Activated gamma-delta T cell treated with Interleukin-2 at 50 U/mL for 16 hours (primary cell): ENCODE measurements at regions not wholly inside any gene's neighbourhood (a gene's known extent, or its start where the extent isn't known, plus 50 kb on each side); places are given as distances from the start of the nearest gene placed in this dataset.
"Not testable (repeated sequence)": the region's sequence is repeated elsewhere in the genome, so short reads cannot be mapped to it uniquely, and the experiment has no call there.

Experiments
- DNase-seq: peaks from one replicate; pipeline ENCODE4 v3.0.0-alpha.2; 2020

DNA sequence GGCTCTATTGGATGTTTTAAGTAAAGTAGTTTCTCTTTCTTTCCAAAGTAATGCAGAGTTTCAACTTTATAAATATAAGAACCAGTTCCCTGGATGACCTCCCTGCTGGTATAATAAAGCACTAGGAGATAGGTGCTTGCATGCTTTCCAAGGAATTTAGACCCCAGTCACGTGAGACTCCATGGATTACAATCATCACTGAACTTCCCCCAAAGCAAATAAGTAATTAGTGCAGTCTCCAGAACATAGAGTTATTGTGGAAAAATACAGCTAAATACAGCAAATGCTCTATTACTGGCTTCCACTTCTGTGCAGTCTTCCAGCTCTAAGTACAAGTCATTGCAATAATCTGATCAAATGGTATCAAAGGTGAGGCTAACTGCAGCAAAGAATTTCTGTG, 220.2 kb upstream of the STEAP1 start:
- no peak for DNase-seq

GRCh38 chr7:89943525-89944050, 210.7 kb upstream of the STEAP1 start:
- no peak for DNase-seq

- no peak for DNase-seq
These were observed 195.7 kb upstream of the STEAP1 start for GRCh38 chr7:89958525-89959068.

GRCh38 chr7:89966067-89966664, 188.1 kb upstream of the STEAP1 start:
- DNase-seq, result no peak

- no peak for DNase-seq
These were observed 178.7 kb upstream of the STEAP1 start for GRCh38 chr7:89975577-89975976.

GRCh38 chr7:89987665-89988064, 166.6 kb upstream of the STEAP1 start:
- DNase-seq, result no peak

- no peak for DNase-seq
These were observed 166.2 kb upstream of the STEAP1 start for GRCh38 chr7:89988074-89988473.

DNA sequence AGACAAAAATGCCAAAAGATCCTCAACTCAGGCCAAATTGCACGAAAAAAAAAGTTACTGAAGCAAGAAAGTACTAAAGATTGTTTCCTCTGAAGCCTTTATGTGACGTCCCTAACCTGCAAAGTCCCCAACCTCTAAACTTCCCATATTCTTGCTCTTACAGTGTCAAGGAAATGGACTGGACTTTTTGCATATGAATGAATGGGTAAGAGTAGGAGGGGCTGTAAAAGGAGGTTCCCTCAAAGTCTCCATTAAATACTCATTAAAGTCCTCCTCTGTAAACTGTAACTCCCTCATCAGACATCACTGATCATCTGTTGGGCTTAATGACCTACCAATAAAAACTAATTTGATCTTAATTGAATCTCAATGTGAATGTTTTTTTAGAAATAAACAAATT, 164.8 kb upstream of the STEAP1 start:
- no peak for DNase-seq

- DNase-seq, result no peak
These were observed 159.8 kb upstream of the STEAP1 start for GRCh38 chr7:89994483-89994882.

- no peak for DNase-seq
These were observed 155.7 kb upstream of the STEAP1 start for GRCh38 chr7:89998554-89998953.

DNA sequence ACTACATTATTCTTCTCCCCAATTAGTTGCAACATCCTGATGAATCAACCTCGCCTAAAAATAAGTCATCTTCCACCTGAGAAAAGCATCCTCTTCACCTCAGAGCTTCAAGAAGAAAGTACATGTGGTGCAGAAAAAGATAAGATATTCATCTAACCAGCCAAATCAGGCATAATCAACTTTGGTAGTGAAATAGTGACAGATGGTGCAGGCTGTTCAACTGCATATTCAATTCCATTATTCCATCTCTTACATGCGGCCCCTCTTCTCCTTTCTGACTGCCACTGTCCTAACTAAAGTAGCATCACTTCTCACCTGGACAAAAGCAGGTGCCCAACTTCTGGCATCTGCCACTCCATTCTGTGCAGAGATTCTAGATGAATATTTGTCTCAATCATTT, 148.4 kb upstream of the STEAP1 start:
- DNase-seq, result no peak

DNA sequence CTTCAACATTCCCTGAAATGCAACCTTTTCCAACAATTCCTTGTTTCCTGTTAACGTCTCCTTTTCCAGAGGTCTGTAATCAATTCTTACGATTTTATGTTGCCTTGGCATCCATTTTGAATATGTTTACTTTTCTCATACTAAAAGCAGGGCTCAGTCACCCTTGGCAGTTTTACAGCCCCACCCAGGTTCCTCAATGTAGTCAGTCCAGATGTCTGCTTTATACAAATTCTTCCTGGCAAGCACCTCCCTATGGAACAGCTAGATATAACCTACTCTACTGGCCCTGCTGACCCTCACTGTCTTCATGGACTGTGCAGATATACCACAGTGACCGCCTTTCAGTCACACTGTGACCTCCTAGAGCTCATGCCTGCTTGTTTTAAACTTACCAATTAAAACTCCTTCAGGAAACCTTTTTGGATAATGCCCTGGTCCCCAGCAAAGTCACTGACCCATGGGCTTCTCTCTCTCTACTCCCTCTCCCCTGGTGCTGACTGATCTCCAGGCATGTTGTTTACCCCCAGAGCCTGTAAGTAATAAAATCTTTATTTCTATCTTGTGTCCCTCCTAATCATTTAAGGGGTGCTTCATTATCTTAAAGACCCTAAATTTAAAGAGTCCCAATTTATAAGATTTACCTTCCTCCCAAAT, 147.1 kb upstream of the STEAP1 start:
- no peak for DNase-seq

DNA sequence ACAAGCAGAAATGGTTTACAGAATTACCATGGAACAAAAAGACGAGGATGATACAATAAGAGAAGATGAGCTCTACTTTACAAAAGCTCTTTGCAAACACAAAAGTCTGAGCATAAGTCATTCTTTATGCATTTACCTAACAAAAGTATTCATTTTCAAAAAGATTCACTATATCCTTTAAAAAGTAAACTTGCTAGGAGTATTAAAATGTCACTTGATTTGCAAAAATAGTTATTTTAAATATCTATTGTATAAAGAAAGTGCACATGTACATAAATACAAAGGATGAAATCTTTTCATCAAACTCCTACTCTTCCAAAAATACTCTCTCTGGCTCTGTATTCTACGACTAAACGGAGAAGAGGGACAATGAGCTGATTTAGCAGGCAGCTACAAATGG, 146.4 kb upstream of the STEAP1 start:
- no peak for DNase-seq

- DNase-seq, result no peak
These were observed 132.1 kb upstream of the STEAP1 start for GRCh38 chr7:90022213-90022612.

- no peak for DNase-seq
These were observed 128.5 kb upstream of the STEAP1 start for GRCh38 chr7:90025771-90026170.

DNA sequence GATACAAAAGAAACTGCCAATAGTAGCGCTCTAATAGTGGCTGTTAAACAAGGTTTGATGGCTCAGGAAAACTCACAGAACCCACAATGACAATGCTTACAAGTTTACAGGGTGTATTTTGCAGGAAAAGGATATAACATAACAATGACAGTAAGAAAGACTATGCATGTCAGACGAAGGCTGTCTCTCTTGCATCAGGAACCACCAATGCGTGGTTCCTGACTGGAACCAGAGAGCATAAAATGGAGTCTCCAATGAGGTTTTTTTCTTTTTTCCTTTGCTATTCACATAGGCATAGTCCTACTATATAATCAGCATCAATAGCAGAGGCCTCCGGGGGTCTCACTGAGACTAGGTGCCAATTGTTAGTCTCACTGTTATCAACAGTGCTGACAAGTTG, 120.4 kb upstream of the STEAP1 start:
- no peak for DNase-seq

DNA sequence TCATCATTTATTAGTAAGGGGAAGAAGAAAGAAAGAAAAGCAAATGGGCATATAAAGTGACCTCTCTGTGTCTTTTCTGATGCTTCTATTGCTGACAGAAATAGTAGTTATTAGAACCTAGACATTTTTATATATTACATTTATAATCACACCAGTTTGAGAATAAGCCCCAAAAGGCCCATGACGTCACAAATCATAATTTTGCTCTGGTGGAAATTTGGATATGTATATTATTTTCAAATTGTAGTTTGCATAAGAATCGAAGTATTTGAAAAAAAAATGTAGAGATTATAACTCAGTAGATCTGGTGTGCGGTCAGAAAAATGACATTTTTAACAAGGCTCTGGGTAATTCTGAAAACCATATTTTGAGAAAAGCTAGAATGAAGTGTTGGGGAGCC, 101.2 kb upstream of the STEAP1 start:
- no peak for DNase-seq

DNA sequence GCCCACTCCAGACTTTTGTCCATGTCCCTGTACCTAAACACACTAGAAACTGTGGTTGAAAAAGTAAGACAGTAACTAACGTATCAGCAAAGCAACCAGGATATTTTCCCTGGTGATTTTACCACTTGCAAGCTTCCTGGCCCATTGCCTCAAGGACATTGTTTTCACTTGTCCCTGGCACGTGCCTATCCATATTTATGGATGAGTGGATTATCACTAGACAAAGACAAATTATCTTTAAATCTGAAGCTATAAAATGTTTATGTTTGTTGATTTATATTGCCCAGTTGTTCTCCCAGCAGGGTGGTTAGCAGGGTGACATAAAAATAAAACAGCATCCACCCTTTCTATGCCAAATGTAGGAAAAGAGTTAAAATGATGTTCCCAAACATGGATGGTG, 93.2 kb upstream of the STEAP1 start:
- DNase-seq, result no peak

DNA sequence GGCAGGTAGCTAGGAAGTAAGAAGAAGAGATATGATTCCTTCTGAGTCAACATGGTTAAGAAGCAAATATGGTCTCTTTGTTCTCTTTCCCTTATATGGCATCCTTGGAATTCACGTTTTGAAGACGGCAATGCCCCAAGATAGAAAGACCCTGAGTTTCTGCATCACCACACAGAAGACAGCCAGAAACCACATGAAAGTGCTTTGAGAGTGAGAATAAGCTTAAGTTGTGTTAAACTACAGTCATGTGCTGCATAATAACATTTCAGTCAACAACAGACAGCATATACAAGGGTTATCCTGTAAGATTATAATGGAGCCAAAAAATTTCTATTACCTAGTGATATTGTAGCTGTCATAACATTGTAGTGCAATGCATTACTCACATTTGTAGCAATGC, 89.9 kb upstream of the STEAP1 start:
- no peak for DNase-seq

- no peak for DNase-seq
These were observed 87.1 kb upstream of the STEAP1 start for GRCh38 chr7:90067171-90067570.

DNA sequence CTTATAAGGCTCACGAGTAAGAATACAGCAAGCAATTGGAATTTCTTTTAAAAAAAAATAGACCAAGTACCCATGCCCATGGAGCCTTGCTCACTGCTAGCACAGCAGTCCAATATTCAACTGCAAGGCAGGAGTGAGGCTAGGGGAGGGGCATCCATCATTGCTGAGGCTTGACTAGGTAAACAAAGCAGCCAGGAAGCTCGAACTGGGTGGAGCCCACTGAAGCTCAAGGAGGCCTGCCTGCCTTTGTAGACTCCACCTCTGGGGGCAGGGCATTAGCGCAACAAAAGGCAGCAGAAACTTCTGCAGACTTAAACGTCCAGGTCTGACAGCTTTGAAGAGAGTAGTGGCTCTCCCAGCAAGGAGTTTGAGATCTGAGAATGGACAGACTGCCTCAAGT, 84.0 kb upstream of the STEAP1 start:
- DNase-seq, result not testable (repeated sequence)

- no peak for DNase-seq
These were observed 75.3 kb upstream of the STEAP1 start for GRCh38 chr7:90078921-90079320.

GRCh38 chr7:90081621-90082020, 72.6 kb upstream of the STEAP1 start:
- no peak for DNase-seq

DNA sequence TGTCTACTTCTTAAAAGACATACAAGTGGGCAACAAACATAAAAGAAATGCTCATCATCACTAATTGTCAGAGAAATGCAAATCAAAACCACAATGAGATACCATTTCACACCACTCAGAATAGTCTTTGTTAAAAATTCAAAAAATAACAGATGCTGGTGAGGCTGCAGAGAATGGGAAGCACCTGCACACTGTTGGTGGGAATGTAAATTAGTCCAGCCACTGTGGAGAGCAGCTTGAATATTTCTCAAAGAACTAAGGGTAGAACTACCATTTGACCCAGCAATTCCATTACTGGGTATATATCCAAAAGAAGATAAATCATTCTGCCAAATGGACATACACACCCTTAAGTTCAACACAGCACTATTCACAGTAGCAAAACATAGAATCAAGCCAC, 61.8 kb upstream of the STEAP1 start:
- DNase-seq, result no peak

DNA sequence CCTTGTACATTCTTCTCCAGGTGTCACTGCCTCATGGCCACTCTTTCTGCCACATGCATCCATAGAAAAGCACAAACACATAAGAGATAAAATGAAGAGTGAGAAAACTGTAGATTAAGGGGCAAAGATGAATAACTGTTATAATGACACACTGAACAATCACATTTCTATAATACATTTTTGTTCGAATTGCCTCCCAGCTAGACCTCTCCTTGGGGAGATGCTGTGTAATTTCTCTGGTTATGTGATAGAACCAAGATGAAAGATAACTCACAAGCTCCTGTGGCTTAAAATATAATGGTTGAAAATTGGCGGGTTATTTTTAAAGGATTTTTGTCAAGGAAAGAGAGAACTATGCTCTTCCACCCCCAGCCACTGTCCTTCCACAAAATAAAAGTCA, 60.2 kb upstream of the STEAP1 start:
- DNase-seq, result no peak
